HEK293T (cell line): ENCODE measurements at regions not wholly inside any gene's neighbourhood (a gene's known extent, or its start where the extent isn't known, plus 50 kb on each side); places are given as distances from the start of the nearest gene placed in this dataset.

Source experiments
- BHLHE40 ChIP-seq: fragments of 450-650 bp; IDR thresholded peaks from 2 replicates; pipeline ENCODE4 v1.6.1; 2016; ENCODE audit warnings: mild to moderate bottlenecking, moderate library complexity, borderline replicate concordance
- FOXK2 ChIP-seq: fragments of 450-650 bp; IDR thresholded peaks from 2 replicates; pipeline ENCODE4 v1.6.1; 2016; ENCODE audit warnings: mild to moderate bottlenecking
- ZNF384 ChIP-seq: fragments of 450-650 bp; IDR thresholded peaks from 2 replicates; pipeline ENCODE4 v1.6.1; 2016

GRCh38 chr20:10792291-10792690 lies 118.5 kb upstream of the JAG1 start:
- TF ChIP-seq FOXK2 (no peak), ZNF384 (no peak), BHLHE40 (no peak)
